ENCODE measurements at regions not wholly inside any gene's neighbourhood (a gene's known extent, or its start where the extent isn't known, plus 50 kb on each side); places are given as distances from the start of the nearest gene placed in this dataset.

- Histone ChIP-seq H3K27ac (ENCODE audit: low read depth, low read length) (no peak overlapping the region), H3K4me3 (ENCODE audit: insufficient read depth, low read length, poor library complexity, severe bottlenecking) (no peak overlapping the region), H2AFZ (ENCODE audit: low read depth, low read length, severe bottlenecking) (no peak overlapping the region), H3K9ac (ENCODE audit: low read length) (no peak overlapping the region), H3K79me2 (ENCODE audit: insufficient read depth, low read length) (no peaks in the 10 kb centered on the region), H3K27me3 (ENCODE audit: low read length) (no peaks in the 10 kb centered on the region), H3K4me2 (ENCODE audit: low read depth, low read length, poor library complexity, severe bottlenecking) (no peak overlapping the region), H4K20me1 (ENCODE audit: low read depth, low read length) (no peaks in the 10 kb centered on the region), H3K36me3 (ENCODE audit: low read length) (no peaks in the 10 kb centered on the region), H3K9me3 (ENCODE audit: insufficient read depth, low read length) (no peaks in the 10 kb centered on the region), H3F3A (ENCODE audit: insufficient read depth) (no peaks in the 10 kb centered on the region), H3K9me2 (replicated peaks; ENCODE audit: insufficient read depth, low read length) (no peaks in the 10 kb centered on the region; the same call in 1 of the 2 replicates)
- no peak for TF ChIP-seq EZH2phosphoT487 (conservative IDR thresholded peaks at IDR 0.05; ENCODE audit: low read length)
- TF ChIP-seq CTCF (IDR thresholded peaks at IDR 0.05; ENCODE audit: insufficient read depth, low read length, poor library complexity, severe bottlenecking) = no peak
These were observed 233.2 kb upstream of the TCF4 start for GRCh38 chr18:55821219-55821618.

GRCh38 chr18:55819448-55819847 is 231.5 kb upstream of the TCF4 start:
- Histone ChIP-seq H3K27me3 (ENCODE audit: low read length) (no peaks in the 10 kb centered on the region), H2AFZ (ENCODE audit: low read depth, low read length, severe bottlenecking) (no peak overlapping the region), H3F3A (ENCODE audit: insufficient read depth) (no peaks in the 10 kb centered on the region), H3K79me2 (ENCODE audit: insufficient read depth, low read length) (no peaks in the 10 kb centered on the region), H3K27ac (ENCODE audit: low read depth, low read length) (no peak overlapping the region), H3K36me3 (ENCODE audit: low read length) (no peaks in the 10 kb centered on the region), H4K20me1 (ENCODE audit: low read depth, low read length) (no peaks in the 10 kb centered on the region), H3K9ac (ENCODE audit: low read length) (no peak overlapping the region), H3K9me3 (ENCODE audit: insufficient read depth, low read length) (no peaks in the 10 kb centered on the region), H3K4me2 (ENCODE audit: low read depth, low read length, poor library complexity, severe bottlenecking) (no peak overlapping the region), H3K4me3 (ENCODE audit: insufficient read depth, low read length, poor library complexity, severe bottlenecking) (no peak overlapping the region), H3K9me2 (replicated peaks; ENCODE audit: insufficient read depth, low read length) (no peaks in the 10 kb centered on the region; the same call in 1 of the 2 replicates)
- TF ChIP-seq EZH2phosphoT487 (conservative IDR thresholded peaks at IDR 0.05; ENCODE audit: low read length) (no peak), CTCF (IDR thresholded peaks at IDR 0.05; ENCODE audit: insufficient read depth, low read length, poor library complexity, severe bottlenecking) (no peak)

- Histone ChIP-seq H3K4me2 (ENCODE audit: low read depth, low read length, poor library complexity, severe bottlenecking) (no peak overlapping the region), H3K27me3 (ENCODE audit: low read length) (no peaks in the 10 kb centered on the region), H2AFZ (ENCODE audit: low read depth, low read length, severe bottlenecking) (no peak overlapping the region), H3K9ac (ENCODE audit: low read length) (no peak overlapping the region), H3F3A (ENCODE audit: insufficient read depth) (no peaks in the 10 kb centered on the region), H3K4me3 (ENCODE audit: insufficient read depth, low read length, poor library complexity, severe bottlenecking) (no peak overlapping the region), H3K36me3 (ENCODE audit: low read length) (no peaks in the 10 kb centered on the region), H3K27ac (ENCODE audit: low read depth, low read length) (no peak overlapping the region), H3K9me3 (ENCODE audit: insufficient read depth, low read length) (no peaks in the 10 kb centered on the region), H3K79me2 (ENCODE audit: insufficient read depth, low read length) (no peaks in the 10 kb centered on the region), H4K20me1 (ENCODE audit: low read depth, low read length) (no peaks in the 10 kb centered on the region), H3K9me2 (replicated peaks; ENCODE audit: insufficient read depth, low read length) (no peaks in the 10 kb centered on the region)
- TF ChIP-seq CTCF (IDR thresholded peaks at IDR 0.05; ENCODE audit: insufficient read depth, low read length, poor library complexity, severe bottlenecking) = no peak
- TF ChIP-seq EZH2phosphoT487 (conservative IDR thresholded peaks at IDR 0.05; ENCODE audit: low read length) = no peak
These were observed 230.3 kb upstream of the TCF4 start for GRCh38 chr18:55818284-55818683.

All from SU-DHL-6 (cell line).